AG08396 (cell line): ENCODE measurements at regions not wholly inside any gene's neighbourhood (a gene's known extent, or its start where the extent isn't known, plus 50 kb on each side); places are given as distances from the start of the nearest gene placed in this dataset.

ENCODE experiments used
- DNase-seq: peaks from one replicate; pipeline ENCODE4 v3.0.0; 2012; ENCODE audit warnings: low spot score, mixed read lengths

DNA sequence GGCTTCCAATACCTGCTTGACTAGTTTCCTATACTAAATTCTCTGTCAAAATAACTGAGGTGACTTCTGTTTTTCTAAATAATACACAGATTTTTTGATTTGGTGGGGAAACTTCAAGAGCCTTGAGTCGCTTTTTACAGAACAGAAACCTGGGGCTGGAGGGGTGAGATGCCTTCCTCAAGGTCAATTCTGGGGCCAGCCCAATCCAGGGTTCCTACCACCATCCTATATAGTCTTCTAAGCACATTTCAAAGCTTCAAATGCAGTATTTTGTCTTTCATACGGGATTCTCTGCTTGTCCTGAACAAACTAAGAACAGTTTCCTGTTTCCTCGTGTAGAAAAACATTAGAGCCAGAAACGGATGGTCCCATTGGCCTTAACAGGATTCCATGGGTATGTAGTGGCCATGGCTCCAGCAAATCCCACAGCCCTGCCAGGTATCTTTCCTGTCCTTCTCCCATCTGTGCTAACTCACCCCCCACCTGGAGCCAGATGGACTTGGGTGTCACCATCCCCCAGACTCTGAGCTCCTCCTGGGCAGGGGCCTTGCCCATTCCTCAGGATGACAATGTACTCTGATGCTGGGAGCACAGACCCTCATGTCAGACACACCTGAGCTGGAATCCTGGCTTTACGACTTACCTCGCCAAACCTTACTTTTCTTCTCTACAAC lies 146.9 kb downstream of the KLF13 start:
- DNase-seq = no peak

DNA sequence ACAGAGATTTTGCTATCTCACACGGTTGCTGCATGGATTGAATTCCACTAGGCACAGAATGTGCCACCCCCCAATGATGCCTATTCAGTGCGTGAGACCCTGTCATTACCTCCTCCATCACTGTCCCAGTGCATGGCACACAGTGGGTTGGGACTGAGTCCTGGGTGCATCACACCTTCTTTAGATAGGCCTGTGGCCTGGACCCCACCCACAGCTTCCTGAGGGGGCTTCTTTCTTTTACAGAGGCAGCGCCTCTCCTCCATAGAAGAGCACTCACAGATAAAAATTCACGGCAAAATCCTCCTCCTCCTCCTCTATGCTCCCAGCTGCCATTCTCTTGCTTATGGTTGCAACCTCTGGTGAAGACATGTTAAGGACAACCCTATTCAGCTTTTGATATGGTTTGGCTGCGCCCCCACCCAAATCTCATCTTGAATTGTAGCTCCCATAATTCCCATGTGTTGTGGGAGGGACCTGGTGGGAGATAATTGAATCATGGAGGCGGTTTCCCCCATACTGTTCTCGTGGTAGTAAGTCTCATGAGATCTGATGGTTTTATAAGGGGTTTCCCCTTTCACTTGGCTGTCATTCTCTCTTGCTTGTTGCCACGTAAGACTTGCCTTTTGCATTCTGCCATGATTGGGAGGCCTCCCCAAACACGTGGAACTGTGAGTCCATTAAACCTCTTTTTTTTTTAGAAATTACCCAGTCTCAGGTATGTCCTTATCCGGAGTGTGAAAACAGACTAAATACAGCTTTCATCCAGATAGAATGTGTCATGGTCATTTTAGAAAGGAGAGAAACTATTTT lies 147.6 kb downstream of the KLF13 start:
- no peak for DNase-seq

DNA sequence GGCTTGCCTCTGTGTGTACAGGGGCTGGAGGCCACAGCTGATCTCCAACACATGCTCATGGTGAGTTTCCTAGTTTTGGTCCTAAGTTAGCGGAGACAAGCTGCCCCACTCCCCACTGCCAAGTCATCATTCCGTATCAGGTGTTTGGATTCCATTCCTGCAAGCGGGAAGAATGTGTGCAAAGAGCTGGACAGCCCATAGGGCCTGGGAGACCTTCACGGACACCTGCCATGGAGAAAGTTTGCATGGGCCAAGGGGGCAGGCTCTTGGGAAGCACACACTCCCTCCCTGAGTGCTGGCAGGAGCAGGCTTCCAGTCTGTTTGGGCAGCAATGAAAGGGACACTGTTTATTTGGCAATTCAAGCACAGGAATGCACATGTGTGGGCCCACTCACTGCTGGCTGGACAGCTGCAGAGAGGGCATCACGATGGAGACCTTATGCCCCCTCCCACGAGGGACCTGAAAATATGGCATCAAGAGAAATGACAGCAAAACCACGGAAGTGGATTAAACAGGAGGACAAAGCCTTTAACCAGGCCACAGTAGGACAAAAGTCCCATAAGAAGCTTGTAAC lies 149.7 kb downstream of the KLF13 start:
- DNase-seq = no peak

DNA sequence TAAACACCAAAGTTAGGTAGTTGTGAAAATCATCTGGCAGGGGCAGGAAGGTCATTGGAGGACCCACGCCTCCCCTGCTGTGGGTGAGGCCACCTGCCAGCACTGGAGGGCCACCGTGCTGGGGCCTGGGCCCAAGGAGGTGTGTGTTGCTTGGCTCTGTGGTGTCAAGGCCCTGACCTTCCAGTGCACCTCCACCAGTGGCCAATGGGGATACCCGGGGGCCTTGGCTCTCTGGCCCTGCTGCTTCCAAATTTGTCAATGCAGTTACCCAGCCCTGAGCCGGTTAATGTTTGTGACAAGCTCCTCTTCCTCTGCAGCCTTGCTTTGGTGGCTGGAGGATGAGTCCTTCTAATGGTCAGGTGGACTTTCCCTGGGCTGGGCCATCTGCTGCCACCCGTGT lies 150.2 kb downstream of the KLF13 start:
- no peak for DNase-seq

GRCh38 chr15:31477301-31477700 lies 150.7 kb downstream of the KLF13 start:
- no peak for DNase-seq

DNA sequence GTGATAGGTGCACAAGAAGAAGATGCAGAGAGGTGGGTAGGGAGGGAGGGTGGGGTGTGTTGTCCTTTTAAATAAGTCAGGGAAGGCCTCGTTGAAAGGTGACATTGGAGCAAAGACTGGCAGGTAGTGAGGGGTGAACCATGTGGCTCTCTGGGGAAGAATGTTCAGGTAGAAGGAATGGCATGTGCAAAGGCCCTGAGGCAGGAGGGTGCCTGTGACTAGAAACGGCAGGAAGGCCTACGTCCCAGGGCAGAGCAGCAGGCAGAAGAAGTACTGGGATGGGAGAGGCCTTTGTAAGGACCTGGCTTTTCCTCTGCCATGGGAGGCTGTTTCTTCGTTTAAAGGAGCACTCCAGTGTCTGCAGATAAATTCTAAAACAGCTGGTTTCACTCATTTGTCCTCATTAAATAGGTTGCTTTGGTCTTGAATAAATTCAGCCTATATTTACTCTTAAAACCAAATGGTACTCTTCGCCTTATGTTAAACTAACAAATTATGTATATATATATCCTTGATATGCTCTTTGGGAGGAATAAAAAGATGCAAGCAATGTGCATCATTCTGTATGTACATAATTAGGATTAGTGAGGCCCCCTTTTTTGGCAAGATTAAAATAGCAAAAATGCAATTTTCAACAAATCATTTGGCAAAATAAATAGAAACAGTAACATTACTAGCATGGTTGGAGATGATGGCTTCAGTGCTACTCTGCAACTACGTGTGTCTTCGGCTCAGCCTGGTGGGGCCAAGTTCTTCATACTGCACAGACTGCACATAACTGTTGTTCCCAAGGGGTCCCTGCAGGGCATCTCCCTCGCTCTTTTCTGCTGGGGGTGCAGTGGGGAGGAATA lies 151.4 kb downstream of the KLF13 start:
- no peak for DNase-seq

DNA sequence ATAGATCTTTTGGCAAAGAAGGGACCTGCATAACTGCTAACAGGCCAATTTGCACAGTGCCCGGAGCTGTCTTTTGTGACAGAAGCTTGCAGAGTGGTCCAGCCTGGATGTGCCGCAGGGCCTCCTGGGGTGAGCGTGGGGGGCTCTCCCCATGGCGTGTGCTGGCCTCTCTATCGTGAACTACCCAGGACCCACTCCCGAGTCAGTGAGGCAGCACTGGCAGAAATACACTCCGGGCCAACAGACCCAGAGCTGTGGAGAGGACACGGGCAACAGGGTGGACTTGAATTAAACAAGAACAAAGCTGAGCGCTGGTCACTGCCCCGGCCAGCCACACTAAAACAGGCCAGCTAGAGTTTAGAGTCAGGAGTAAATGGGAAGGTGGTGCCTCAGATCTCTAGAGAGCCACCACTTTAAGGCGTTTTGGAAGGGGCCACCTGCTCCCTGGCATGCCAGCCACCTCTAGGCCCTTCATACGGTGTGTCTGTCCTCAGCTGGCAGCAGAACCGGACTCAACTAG lies 152.1 kb downstream of the KLF13 start:
- no peak for DNase-seq

DNA sequence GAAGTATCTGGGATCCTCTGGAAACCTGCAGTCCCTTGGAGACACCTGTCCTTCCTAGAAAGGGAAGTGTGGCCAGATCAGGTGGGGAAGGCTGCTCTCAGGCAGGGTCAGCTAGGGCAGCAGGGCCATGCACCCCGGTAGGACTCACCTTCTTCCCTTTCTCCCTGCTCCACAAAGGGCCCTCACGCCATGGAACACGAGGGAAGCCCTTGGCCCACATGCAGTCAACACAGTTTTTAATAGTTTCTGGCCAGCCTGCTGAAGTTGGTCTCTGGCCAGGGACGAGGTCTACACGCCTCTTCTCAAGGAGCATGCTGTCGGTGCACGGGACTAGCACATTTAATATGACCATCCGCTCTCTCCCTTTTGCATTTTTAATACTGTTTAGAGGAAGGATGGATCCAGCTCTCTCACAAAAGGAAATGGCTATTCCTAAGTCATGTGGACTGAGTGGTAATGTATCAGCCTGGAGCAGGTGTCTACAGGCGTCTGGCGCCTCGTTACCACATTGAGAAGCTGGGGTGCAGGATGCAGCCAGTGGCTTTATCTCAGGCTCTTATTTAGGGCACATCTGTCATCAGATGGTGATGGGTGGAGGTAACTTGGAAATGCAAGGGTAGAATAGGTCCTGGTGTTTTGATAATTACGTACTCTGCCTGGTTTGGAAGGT lies 153.9 kb downstream of the KLF13 start:
- no peak for DNase-seq

GRCh38 chr15:31481142-31481541 lies 154.5 kb downstream of the KLF13 start:
- DNase-seq = no peak

- no peak for DNase-seq
Measured at GRCh38 chr15:31482122-31482922, 155.7 kb downstream of the KLF13 start.

GRCh38 chr15:31483053-31483985 lies 156.7 kb downstream of the KLF13 start:
- no peak for DNase-seq

- no peak for DNase-seq
Measured at GRCh38 chr15:31483986-31484951, 157.6 kb downstream of the KLF13 start.

- DNase-seq = no peak
Measured at GRCh38 chr15:31484986-31485385, 158.4 kb downstream of the KLF13 start.

DNA sequence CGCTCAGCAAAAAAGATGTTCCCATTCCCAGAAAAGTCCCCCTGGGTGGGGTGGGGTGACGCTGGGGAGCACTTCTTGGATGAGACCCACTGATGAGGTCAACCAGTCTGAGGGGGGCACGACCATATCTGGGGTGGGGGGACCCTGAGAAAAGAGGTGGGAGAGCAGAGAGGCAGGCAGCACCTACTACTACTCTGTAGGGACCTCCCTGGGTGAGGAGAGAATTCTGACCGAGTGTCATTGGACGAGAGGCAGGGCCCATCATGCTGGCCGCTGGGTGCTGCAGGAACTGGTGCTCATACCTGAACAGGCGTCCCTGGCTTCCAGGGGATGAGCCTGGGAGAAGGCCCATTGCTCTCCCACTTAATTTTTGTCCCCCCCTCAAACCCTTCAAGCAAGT lies 158.8 kb downstream of the KLF13 start:
- no peak for DNase-seq

- DNase-seq = no peak
Measured at GRCh38 chr15:31485911-31486461, 159.4 kb downstream of the KLF13 start.

- no peak for DNase-seq
Measured at GRCh38 chr15:31486506-31486905, 159.9 kb downstream of the KLF13 start.

DNA sequence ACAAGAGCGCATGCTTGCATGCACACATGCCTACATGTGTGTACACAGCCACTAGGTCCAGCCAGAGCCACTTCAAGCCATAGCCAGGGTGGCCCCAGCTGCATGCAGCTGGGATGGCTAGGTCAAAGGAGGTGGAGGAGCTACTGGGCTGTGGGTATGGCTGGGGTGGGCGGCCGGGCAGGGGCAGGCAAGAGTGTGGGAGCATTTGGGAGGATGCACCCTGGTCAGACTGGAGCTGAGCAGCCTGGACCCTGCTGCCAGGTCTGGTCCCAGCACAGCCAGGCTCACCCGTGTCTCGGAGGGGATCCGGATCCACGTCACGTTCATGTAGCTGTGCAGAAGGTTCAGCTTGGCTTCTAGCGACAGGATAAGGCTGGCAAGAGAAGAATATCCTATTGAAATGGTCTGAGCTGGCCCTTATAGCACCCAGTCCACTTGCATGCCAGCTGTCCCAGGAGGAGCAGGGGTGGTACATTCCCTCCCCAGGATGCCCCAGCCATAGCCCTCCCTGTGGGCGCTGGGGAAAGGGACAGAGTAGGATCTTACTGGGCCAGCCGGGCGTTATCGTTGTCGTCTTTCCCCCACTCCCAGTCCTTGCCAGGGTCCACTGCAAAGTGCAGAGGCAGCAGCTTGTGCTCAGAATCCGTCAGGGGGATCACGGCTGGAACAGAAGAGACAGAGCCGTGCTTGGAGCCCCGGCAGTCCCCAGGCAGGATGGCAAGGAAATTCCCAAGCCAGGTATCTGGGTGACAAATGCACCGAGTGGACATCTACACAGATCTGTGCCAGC lies 160.5 kb downstream of the KLF13 start:
- no peak for DNase-seq
